RPMI8226 (cell line): ENCODE measurements at regions not wholly inside any gene's neighbourhood (a gene's known extent, or its start where the extent isn't known, plus 50 kb on each side); places are given as distances from the start of the nearest gene placed in this dataset.

Source experiments
- DNase-seq: peaks from one replicate; pipeline ENCODE4 v3.0.0-alpha.2; 2015

DNA sequence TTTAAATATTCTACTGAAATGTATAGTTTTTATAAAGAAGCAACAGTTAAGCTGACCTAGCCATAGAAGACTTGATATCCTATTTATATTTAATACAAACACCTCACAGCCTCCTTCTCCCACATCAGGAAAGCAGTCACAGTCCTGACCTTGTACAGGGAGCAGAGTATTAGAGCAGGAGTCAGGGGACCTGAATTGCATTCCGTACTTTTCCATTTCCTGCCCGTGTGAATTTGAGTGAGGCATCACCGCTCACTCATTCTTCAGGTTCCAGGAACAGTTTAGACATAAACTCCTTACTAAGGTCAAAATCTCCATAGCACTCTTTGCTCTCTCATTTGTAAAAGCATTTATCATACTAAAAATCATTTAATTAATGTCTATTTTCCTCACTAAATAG, 482.5 kb upstream of the FAT3 start:
- no peak for DNase-seq

DNA sequence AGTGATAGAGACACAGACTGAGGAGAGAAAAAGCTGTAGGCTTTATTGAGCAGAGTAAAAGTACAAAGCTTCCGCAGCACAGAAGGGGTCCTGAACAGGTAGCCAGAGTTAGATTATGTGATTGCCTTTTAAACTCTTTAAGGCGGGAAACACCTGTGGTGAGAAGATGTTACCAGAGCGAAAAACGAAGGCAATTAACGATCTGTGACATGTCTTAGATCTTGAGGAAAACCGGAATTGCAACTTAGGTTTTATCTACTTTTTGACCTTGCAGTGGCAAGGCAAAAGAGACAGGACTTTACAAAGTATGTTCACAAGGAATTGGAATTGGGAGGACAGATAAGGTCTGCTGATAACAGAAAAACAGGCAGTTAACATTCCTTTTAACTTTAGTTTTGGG, 493.6 kb upstream of the FAT3 start:
- DNase-seq, result no peak

DNA sequence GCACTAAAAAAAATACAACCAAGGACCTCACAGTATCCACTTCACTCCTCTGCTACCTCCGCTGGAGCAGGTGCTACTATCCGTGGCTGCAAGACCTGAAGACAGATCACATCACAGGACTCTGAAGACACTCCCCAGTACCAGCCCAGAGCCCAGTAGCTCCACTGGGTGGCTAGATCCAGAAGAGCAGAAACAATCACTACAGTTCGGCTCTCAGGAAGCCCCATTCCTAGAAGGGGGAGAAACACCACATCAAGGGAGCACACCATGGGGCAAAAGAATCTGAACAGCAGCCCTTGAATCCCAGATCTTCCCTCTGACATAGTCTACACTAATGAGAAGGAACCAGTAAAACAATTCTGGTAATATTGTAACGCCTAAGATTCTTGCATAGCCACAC, 494.0 kb upstream of the FAT3 start:
- DNase-seq, result no peak

DNA sequence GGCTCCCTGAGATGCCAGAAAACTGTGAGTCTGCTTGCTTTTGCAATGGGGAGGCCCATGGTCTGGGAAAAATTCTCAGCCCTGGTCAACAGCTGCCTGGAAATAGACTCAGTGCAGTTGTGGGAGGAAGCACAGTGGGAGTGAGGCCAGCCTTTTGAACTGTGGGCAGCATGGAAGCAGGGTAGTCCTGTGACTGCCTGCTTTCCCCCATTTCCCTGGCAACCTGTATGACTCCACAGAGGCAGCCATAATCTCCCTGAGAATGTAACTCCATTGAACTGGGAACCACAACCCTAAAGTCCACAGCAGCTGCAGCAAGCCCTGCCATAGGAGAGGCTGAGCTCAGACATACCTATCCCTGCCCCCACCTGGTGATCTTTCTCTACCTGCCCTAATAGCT, 494.6 kb upstream of the FAT3 start:
- no peak for DNase-seq

DNA sequence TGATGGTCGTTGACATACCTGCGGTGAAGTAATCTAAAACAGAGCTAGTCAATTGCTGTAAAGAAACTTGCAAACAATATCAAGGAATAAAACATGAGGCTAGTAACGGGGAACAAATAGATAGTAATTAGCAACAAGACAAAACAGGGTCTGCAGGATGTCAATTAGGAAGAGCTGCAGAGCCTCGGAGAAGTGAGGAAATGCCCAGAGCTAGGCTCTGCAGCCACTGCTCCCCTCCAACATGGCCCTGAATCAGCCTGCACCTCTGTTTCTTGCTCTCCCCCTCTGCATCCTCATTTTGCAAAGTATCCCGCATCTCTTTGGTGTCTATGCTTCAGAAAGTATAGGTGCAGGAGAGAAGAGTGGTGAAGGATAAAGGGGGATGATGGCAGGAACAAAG, 507.4 kb upstream of the FAT3 start:
- no peak for DNase-seq

DNA sequence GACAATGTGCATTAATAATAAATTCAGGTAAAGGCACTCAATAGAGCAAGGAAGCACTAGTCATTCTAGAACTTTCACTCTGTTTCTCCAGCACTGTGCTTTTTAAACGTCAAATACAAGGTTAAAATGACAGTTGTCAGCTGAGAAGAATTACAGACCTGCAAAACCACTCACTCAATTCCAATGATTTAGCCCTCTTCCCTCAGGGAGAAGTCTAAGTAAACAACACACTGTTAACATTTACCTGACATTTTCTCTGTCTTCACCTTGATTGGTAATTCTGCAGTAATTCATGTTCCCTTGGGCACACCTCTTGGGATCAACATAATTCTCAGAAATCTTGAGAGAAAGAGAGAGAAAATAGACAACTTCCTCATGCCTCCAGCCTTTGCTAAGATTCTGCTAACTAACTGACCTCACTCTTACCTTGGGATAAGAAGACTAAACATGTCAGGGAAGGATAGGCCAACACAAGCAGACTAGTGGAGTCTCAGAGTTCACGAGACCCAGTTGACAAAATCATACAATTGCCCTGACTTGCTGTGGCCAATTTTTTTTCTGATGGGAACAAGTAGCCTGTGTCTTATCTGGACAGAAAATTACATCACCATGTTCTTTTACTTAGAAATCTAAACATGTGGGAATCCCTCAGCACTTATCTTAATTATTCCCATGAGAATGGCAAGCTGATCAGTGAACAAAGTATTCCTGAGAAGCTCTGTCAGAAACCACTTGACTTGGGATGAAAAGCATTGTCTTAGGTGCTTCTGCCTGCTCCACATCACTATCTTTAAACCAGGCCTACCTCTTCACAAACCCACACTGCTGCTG, 516.8 kb upstream of the FAT3 start:
- DNase-seq, result no peak

DNA sequence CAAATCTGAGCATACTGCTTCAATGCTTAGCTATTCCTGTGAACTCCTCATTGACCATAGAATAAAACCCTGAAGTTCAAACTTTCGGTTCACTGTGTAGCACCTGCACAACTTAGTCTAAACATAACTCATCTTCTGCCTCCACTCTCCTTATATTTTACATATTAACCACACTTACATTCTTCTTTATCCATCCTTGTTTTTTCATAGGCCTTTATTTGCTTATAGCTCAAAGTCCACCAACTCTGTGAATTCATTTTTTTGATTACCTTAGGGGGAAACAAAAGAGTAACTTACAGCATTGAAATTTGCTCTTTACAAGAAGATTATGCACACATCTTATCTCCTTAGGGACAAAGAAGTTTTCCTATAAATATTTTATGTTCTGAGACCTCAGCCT, 521.6 kb upstream of the FAT3 start:
- DNase-seq, result no peak

DNA sequence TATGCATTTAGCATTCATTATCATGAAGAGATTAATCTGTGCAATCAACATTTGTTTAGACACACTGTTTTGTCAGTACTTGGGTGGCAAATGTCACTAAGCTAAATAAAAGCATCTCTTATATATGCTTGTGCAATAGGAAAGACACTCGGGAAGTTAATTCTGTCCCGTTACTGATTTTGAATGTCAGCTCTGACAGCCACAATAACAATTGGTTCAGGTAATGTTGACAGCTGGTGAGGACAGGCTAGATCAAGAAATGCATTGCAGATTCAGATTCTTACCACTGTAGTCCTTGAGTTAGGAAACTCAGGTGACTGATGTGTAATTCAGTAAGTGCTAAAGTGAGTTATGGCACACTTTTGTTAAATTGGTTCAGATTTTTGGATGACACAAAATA, 523.8 kb upstream of the FAT3 start:
- DNase-seq, result no peak

DNA sequence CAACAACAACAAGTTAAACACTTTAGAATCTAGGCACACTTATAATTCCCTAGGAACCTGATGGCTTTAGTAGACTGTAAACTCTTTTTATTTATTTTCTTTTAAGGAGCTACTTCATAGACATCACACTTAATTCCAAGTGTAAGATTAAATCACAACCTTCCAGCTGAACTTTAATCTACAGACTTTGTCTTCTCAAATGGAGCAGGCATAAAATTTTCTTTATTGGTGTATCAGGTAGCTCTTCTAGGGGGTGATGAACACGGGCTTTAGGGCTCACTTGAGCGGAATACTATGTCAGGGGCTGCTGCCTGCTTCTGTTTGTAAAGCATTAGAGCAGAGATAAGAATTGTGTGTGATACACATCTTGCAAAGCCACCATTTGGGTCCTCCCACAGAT, 525.8 kb upstream of the FAT3 start:
- no peak for DNase-seq

DNA sequence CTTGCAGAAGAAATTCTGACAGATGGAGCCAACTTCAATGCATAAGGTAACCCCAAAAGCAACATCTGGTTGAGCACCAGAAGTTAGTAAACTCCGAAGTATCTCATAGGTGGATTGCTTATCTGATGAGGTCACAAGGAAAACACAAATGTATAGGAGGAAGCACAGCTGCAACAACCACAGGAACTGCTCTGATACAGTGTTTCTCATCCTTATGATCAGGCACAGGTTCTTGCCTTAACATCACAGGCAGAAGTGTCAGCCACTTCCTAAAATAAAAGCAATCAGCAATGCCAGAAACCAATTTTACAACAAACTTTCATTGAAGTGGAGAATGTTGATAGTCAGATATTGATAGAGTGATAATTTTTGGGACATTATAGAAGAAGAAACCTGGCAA, 530.3 kb upstream of the FAT3 start:
- no peak for DNase-seq

DNA sequence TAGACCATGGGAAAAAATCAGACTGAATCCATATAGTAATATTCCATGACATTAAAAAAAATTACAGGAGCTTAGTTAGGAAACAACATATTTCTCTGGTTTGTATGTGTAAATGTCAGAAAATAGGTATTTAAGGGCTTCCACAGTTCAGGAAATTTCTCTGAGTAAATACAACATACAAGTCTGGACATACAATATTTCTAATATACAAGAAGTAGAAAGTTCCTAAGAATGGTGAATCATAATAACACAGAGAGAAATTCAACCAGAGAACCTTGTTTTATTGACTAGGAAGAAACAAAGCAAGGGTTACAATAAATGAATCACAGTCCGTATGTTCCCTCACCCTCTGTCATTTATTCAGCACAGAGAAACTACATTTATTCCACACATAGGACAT, 532.7 kb upstream of the FAT3 start:
- DNase-seq, result no peak

DNA sequence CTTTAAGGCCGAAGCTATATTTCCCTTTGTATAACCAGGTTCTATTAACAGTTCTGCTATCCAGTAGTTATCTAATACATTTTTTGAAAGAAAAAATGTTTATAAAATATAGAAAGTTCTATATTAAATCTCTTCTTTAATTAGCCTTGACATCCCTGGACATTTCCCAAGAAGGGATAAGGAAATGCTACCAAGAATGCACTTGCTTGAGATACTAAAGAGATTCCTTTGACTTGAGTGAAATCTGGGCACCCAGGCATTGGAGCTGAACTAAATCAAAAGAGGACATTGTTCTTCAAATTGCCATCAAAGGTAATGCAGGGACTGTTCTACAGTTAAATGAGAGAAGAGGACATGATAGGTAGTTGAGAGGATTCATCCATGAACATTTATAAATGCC, 535.9 kb upstream of the FAT3 start:
- no peak for DNase-seq

DNA sequence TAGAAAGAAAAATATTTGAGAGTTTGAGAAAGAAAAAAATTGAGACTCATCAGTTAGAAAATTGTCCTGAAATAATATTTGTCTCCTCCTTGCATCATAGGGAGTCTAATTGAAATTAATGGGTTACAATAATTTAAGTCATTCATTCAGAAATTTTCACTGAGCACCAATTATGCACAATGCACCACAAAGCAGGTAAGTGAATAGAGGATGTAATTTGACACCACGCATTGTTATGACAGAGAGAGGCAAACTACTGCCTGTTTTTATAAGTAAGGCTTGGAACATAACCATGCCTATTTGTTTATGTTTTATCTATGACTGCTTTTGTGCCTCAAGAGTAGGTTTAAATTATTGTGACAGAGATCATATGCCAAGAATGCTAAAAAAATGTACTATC, 537.9 kb upstream of the FAT3 start:
- no peak for DNase-seq

DNA sequence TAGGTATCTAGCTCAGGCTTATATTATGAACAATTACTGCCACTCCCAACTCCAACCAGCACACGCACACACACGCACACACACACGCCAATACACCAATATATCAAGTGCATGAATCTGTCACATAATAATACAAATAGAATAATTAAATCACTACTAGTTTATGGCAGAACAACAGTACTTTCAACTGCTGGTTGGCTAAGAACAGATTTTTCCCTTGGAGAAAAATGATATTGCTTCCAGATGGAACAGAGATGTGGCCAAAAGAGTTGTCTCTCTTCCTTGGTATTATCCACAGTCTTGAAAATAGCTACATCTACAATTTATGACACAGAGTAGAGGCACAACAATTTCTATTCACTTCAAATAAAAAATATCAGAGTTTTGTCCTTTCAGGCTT, 538.3 kb upstream of the FAT3 start:
- DNase-seq, result no peak

DNA sequence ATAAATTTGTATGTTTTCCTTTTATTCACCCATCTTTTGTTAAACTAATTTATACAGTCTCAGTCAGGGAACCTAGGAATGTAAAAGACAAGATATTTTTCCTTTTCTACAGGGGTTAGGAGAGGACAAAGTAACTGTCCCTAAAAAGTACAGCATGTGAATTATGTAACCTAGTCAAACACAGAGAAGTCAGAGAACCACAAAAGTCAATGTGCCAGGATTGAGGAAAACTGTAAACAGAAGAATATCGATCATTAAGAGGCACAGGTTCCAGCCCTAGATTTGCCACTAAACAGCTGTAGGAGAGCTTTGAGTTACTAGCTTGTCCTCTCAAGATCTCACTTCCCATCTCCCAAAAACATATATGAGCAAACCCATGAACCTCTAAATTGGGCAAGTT, 550.9 kb upstream of the FAT3 start:
- no peak for DNase-seq

DNA sequence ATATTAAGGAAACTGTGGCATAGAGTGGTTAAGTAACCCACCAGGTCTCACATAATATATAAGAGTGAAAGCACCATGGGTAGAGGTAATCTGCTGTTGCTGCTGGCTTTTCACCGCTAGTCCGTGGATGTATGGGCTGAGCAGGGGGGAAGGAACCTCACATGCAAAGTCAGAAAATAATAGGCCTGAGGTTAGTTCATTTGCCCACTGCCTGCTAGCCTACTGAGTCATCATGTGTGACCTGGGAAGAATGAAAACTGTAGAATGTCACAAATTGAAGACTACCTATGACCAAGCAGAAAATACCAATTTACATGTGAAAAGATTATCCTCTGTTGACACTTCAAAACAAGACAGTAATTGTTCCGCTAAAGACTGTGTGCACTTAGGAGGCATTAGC, 560.1 kb upstream of the FAT3 start:
- DNase-seq, result no peak

DNA sequence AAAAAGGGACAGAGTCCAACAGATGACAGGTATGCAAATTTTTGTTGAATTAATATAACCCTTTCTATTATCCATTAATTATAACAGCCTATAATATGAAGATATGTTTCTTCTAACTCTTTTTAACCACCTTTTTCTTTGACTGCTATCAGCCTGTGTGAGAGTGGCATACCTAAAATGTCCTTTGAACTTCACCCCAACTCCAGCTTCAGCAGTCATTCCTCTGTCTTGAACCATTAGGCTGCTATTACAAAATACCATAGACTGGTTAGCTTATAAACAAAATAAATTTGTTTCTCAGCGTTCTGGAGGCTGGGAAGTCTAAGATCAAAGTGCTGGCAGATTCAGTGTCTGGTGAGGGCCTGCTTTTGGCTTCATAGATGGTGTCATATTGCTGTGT, 564.6 kb upstream of the FAT3 start:
- DNase-seq, result no peak

DNA sequence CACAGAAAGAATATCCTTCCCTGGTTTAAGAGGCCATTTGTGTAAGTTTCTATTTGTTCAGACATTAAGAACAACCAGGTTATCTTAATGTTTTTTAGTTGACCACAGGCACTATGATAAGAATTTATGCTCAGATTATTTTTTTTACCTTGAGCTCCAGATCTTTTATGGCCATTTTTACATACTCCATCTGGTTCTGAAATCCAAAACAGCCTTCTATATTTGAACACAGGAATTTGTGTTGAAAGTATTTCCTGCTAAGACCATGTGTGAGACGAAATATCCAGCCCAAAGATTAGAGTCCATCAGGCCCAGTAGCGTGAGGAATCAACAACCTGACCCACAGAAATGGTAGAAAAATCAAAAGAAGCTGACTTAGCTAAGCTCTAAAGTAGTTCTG, 569.9 kb upstream of the FAT3 start:
- DNase-seq, result no peak

DNA sequence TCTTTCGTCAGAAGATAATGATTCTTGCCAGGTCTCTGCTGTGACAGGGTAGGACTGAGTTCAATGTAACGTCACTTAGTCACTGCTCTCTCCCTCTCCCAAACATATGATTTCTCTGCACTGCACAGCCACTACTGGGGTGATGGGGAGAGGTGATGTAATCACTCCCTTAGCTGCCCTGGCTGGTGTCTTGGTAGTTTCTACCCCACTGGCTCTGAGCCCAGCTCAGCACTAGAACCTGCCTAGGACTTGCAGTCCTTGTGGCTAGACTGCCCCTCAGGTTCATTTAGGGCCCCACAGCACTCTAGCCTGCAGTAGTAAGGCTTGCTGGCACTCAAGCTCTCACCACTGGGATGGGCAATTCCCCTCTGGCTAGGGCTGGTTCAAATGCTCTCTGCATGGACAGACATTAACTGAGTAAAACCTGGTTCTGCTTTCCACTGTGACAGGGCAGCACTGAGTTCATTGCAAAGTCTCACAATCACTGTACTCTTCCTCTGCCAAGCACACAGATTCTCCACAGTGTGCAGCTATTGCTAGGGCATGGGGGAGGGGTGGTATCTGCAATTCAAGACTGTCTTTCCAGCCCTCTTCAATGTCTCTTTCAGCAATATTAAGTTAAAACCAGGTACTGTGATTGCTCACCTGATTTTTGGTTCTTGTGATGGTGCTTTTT, 571.4 kb upstream of the FAT3 start:
- no peak for DNase-seq

DNA sequence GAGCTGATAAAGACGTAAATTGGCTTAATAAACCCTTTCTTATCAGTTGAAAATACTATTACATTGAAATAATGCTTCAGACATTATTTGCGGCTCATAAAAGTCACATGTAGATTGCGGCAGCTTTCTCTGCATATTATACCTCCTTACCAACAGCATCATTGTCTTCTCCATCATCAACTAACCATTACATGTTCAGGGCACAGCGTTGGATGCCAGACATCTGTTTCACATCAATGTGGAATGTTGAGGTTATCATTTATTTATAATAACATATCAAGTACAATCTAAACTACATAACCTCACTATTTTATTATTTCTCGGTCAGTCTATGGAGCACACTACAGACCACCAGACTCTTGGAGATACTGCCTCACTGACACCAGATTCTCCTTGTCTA, 573.8 kb upstream of the FAT3 start:
- no peak for DNase-seq

DNA sequence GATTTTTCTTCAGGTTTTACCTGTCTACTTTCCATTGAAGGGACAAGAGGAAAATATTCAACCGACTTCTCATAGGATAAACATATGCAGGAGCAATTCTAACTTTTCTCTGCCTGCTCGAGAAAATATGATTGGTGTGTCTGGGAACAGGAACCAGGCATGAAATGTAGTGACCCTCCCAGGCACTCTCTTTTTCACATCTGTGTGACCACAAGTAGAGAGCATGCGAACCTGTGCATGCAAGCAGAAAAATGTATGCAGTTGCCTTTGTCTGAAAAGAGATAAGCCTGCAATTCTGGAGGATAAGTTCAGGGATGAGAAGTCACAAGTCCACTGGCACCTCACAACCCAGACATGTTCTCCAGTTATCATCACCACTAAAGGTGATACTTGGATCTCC, 583.5 kb upstream of the FAT3 start:
- no peak for DNase-seq

DNA sequence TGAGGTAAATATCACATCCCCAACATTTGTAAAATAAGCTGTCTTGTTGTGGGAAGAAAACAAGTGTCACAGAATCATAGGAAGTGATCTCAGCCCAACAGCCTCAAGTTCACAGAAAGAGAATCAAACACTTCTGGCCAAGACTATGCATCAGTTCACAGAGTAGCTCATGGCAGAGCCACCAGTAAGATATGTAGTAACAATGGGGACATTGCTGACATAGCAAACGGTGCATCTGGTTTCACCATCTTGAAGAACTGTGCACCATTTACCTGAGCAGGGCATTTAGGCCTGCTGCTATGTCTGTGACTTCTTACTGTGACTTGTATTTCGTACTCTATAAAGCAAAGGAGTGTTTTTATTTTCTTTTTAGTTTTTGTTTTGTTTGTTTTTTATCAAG, 585.3 kb upstream of the FAT3 start:
- DNase-seq, result no peak

DNA sequence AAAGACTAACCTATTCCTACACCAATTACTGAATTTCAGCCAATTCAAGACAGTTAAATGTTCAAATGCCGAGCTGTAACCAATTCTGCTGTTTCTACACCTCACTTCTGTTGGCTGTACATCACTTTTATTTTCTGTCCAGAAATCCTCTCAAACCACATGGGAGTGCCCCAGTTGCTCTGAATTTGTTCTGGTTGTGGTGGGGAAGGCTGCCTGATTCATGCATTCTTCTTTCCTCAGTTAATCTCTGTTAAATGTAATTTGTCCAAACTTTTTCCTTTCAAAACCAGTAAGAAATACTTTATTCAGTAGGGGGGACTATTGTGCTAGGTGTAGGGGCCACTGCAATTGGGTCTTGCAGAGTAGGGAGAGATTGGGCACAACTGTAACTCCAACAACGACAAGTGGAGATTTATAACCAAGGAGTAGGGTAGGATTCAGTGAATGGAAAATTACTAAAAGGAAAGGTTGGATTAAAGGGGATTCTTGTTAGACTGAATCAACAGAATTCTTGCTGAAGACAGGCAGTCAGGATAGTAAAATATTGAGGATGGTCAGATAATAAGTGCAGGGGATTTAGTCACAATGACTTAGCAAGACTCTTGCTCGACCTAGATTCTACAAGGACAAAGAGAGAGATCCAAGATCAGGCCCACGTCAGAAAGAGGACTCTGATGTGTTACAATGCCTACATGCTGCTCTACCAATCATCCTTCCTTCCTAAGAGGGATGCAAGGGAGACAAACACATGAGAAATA, 593.5 kb upstream of the FAT3 start:
- no peak for DNase-seq

DNA sequence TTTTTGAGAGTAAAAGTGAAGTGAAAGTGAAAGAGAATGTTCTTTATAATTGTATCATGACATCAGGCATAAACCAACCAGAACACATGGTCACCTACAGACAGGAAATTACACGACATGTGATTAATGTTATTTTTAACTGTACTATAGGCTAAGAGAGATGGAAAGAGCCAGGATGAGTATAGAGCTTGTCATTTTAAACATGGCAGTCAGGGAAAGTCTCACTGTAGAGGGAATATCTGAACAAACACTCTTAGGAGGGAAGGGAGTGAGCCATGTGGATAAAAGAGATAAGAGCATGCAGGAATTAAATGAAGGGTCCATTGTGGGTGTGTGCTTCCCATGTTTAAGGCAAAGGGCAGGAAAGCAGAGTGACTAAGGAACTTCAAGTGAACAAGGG, 599.1 kb upstream of the FAT3 start:
- no peak for DNase-seq
